Lung (tissue), 11 donors: ENCODE measurements at regions not wholly inside any gene's neighbourhood (a gene's known extent, or its start where the extent isn't known, plus 50 kb on each side); places are given as distances from the start of the nearest gene placed in this dataset.

ENCODE experiments used
- ATAC-seq: fragments of 200-7000 bp; cut with Tn5 transposase; one replicate; pipeline ENCODE4 v1.9.1; 2020; ENCODE audit warnings: moderate number of reproducible peaks; ENCODE audit not compliant: insufficient read depth, low FRiP score
- DNase-seq, 3 donors: peaks; one replicate each; pipeline ENCODE4 v3.0.0-alpha.2; 2013 to 2017
- H3K27ac ChIP-seq, 2 donors: one replicate each; pipeline ENCODE4 v1.5.1; 2013; ENCODE audit warnings: mild to moderate bottlenecking in 2 of 2, moderate library complexity in 2 of 2, control low read depth in 1 of 2, inconsistent platforms in 1 of 2, low read depth in 1 of 2, low read length in 1 of 2
- H3K27me3 ChIP-seq, 3 donors: one replicate each; pipeline ENCODE4 v1.5.1; 2013; ENCODE audit warnings: low read length in 2 of 3; ENCODE audit not compliant: control insufficient read depth in 3 of 3, insufficient read depth in 3 of 3
- H3K36me3 ChIP-seq, 4 donors: one replicate each; pipeline ENCODE4 v1.5.1; 2013; ENCODE audit warnings: low read length in 4 of 4, mild to moderate bottlenecking in 1 of 4, moderate library complexity in 1 of 4; ENCODE audit not compliant: control insufficient read depth in 4 of 4, insufficient read depth in 4 of 4
- H3K4me1 ChIP-seq, 5 donors: one replicate each; pipeline ENCODE4 v1.5.1; 2013; ENCODE audit warnings: low read length in 5 of 5, mild to moderate bottlenecking in 2 of 5, moderate library complexity in 1 of 5; ENCODE audit not compliant: control insufficient read depth in 5 of 5, insufficient read depth in 5 of 5
- H3K4me3 ChIP-seq: one replicate; pipeline ENCODE4 v1.5.1; 2013; ENCODE audit warnings: mild to moderate bottlenecking, control low read depth, moderate library complexity
- H3K9ac ChIP-seq, 2 donors: one replicate each; pipeline ENCODE4 v1.5.1; 2013; ENCODE audit warnings: low read length in 2 of 2, control low read depth in 1 of 2; ENCODE audit not compliant: insufficient read depth in 1 of 2
- H3K9me3 ChIP-seq, 4 donors: one replicate each; pipeline ENCODE4 v1.5.1; 2013; ENCODE audit warnings: low read length in 3 of 4, mild to moderate bottlenecking in 1 of 4, moderate library complexity in 1 of 4; ENCODE audit not compliant: control insufficient read depth in 4 of 4, insufficient read depth in 3 of 4
- WGBS, 2 donors: extraction: QIAGEN DNeasy Blood & Tissue Kit; methylation state at CpG; one replicate each; pipeline ENCODE4 v1.1.7; 2013; 5-methylcytosine and 5-hydroxymethylcytosine counted together
- TF ChIP-seq, protein P1 (sequence below): IDR thresholded peaks from 2 replicates; pipeline ENCODE4 v1.5.1; 2012; ENCODE audit warnings: mild to moderate bottlenecking; ENCODE audit errors: control extremely low read depth, extremely low read depth
- donor health status: control.
- donor health status: control.
- donor health status: Bipolar disorder and iron deficiency.
- donor health status: healthy.
- donor health status: DM: yes; HTN: yes; CAD: no.

DNA sequence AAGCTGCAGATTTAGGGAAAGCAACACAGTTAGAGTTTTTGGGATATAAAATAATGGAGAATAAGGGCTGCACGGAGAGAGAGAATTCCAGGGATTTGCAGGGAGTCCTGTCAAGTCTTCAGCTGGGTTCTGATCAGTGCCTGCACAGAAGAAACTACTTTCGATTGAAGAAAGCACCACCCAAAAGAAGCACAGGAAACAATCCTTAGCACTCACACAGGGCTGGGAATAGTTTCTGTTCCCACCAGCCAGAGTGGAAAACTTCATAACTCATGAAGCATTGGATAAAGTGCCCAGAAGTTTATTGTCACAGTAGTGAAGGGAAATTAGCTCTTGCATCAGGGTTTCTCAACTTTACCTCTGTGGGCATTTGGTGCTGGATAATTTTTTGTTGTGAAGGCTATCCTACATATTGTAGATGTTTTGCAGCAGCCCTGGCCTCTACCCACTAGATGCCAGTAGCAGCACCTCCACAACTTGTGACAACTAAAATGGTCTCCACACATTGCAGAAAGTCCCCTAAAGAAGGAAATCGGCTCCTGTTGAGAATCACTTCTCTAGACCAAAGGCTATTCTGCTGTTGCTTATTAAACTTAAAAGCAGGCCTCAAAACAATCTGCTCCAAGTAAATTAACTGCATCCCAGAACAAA is 71.0 kb upstream of the FAM120A start:
- no peak for ATAC-seq
- DNase-seq = peak in 1 of 3 donors; percentile 7
- H3K9me3 ChIP-seq = no peaks in the 10 kb centered on the region

DNA sequence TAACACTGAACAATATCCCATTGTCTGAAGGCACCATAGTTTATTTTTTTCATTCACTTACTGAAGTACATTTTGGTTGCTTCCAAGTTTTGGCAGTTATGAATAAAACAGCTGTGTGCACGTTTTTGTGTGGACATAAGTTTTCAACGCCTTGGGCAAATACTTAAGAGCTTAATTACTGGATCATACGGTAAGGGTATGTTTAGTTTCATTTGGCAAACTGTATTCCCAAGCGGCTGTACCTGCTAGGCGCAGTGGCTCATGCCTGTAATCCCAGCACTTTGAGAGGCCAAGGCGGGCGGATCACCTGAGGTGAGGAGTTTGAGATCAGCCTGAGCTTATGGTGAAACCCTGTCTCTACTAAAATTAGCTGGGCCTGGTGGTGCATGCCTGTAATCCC is 63.7 kb upstream of the FAM120A start:
- Histone ChIP-seq H3K27ac (no peak overlapping the region), H3K27me3 (no peaks in the 10 kb centered on the region), H3K9me3 (no peaks in the 10 kb centered on the region), H3K4me3 (no peak overlapping the region), H3K36me3 (no peaks in the 10 kb centered on the region), H3K9ac (no peak overlapping the region), H3K4me1 (peaks cover 0 to 3% (median 0%) of the 10 kb centered on the region in 5 donors)
- TF ChIP-seq, protein P1, sequence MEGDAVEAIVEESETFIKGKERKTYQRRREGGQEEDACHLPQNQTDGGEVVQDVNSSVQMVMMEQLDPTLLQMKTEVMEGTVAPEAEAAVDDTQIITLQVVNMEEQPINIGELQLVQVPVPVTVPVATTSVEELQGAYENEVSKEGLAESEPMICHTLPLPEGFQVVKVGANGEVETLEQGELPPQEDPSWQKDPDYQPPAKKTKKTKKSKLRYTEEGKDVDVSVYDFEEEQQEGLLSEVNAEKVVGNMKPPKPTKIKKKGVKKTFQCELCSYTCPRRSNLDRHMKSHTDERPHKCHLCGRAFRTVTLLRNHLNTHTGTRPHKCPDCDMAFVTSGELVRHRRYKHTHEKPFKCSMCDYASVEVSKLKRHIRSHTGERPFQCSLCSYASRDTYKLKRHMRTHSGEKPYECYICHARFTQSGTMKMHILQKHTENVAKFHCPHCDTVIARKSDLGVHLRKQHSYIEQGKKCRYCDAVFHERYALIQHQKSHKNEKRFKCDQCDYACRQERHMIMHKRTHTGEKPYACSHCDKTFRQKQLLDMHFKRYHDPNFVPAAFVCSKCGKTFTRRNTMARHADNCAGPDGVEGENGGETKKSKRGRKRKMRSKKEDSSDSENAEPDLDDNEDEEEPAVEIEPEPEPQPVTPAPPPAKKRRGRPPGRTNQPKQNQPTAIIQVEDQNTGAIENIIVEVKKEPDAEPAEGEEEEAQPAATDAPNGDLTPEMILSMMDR = no peak
- DNase-seq (peak in 2 of 3 donors; percentile 11 to 52), ATAC-seq (no peak)
- WGBS, 2 donors = 62 to 78% methylated on average over 7 of the region's 7 CpGs

More for the DNA sequence above, 71.0 kb upstream of the FAM120A start:
- Histone ChIP-seq H3K27ac (no peak overlapping the region), H3K4me1 (no peaks in the 10 kb centered on the region), H3K27me3 (no peaks in the 10 kb centered on the region), H3K9ac (no peak overlapping the region), H3K4me3 (no peak overlapping the region), H3K36me3 (no peaks in the 10 kb centered on the region)
- TF ChIP-seq, protein P1 = no peak
- 56 to 72% methylated on average over 3 of the region's 3 CpGs for WGBS, 2 donors

DNA sequence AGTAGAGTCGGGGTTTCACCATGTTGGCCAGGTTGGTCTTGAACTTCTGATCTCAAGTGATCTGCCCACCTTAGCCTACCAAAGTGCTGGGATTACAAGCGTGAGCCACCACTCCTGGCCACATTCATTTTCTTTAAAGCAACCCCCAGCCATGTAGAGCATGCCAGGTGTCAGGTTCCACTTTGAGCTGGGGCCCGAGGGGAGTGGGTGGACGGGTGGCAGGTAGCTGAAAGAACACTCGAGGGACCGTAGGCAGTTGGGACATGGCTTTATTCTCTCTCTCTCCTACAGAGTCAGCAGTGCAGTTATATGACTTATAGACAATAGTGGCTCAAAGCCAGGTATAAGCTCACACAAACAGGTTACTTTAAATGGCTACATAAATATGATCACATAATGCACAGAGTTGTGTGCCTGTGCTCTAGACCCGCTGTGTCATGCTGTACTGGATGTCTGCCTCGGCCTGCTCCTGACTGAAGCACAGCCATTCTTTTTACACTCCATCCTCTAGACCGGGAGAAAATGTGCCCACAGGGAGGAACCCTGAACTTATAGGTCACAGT is 60.5 kb upstream of the FAM120A start:
- DNase-seq = peak in 2 of 3 donors; percentile 2 to 29
- no peak for ATAC-seq
- H3K27ac ChIP-seq = no peak overlapping the region
- H3K36me3 ChIP-seq = no peaks in the 10 kb centered on the region
- 77 to 81% methylated on average over 9 of the region's 9 CpGs for WGBS, 2 donors
- no peaks in the 10 kb centered on the region for H3K27me3 ChIP-seq
- H3K4me3 ChIP-seq = no peak overlapping the region
- peaks cover 0 to 7% (median 0%) of the 10 kb centered on the region in 5 donors for H3K4me1 ChIP-seq
- peaks cover 0 to 4% (median 0%) of the 10 kb centered on the region in 4 donors for H3K9me3 ChIP-seq
- TF ChIP-seq, protein P1 = no peak
- H3K9ac ChIP-seq = no peak overlapping the region
